HAP-1 (cell line): ENCODE measurements at regions not wholly inside any gene's neighbourhood (a gene's known extent, or its start where the extent isn't known, plus 50 kb on each side); places are given as distances from the start of the nearest gene placed in this dataset.
"Not testable (repeated sequence)": the region's sequence is repeated elsewhere in the genome, so short reads cannot be mapped to it uniquely, and the experiment has no call there.

Experiments
- DNase-seq, 2 experiments: peaks; one replicate each; pipeline ENCODE4 v3.0.0-alpha.2; 2016 to 2020; ENCODE audit warnings: low spot score in 2 of 2
- H3K27me3 ChIP-seq: fragments of 250-450 bp; sonication (Bioruptor Pico); 2 replicates; pipeline ENCODE4 v1.5.1; 2020; ENCODE audit warnings: low read depth, mild to moderate bottlenecking, moderate library complexity
- H3K36me3 ChIP-seq: fragments of 250-450 bp; sonication (Bioruptor Pico); replicated peaks from 2 replicates; pipeline ENCODE4 v1.5.1; 2020; ENCODE audit warnings: mild to moderate bottlenecking
- H3K4me1 ChIP-seq: fragments of 250-450 bp; sonication (Bioruptor Pico); 2 replicates; pipeline ENCODE4 v1.5.1; 2020; ENCODE audit warnings: mild to moderate bottlenecking
- H3K4me3 ChIP-seq: fragments of 250-450 bp; sonication (Bioruptor Pico); 2 replicates; pipeline ENCODE4 v1.5.1; 2020; ENCODE audit warnings: mild to moderate bottlenecking, moderate library complexity
- H3K9me3 ChIP-seq: fragments of 250-450 bp; sonication (Bioruptor Pico); 2 replicates; pipeline ENCODE4 v1.5.1; 2020; ENCODE audit warnings: mild to moderate bottlenecking, moderate library complexity
- in situ Hi-C: fragments of 300-500 bp; cut with MboI; formaldehyde crosslinking; loops from 3 replicates; pipeline ENCODE4 v1.14.3; 2020; ENCODE audit warnings: low sequenced_read_pairs, inconsistent platforms, mixed read lengths

DNA sequence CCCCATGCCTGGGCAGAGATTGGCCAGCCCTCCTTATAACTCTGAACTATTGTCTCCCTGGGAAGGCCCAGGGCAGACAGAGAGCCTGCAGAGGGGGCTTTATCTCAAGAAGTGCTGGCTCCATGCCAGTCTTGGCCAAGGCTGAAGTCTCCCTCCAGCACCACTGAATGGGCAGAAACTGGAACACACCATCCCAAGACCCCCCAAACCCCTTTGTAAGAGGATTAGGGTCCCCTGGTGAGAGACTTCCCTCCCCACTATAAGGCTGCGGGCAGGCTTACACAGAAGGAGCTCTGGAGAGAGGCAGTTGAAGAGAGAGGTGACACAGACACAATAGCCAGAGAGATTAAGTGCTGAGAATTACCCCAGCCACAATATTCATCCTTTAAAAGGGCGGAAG is 97.2 kb downstream of the NAV1 start:
- in situ Hi-C loops: no loop called here

DNA sequence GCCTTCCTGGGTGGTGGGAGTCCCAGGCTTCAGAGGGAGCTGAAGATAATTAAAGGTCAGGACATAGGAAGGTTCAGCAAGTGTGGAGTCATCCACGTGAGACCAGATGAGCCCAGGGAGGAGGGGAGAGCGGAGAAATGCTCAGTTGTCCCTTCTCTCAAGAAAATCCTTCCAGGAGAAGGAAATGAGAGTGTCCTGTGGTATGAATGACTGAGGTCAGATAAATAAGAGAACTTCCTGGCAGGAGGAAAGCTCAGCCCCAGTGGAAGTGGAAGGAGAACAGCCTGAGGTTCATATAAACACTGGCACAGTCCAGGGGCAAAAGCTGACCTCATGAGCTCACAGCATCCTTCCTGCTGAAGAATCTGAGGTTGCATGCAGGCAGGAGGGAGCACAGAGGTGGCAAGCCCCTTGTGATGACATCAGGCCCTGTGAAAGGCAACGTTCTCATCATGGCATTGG is 97.6 kb downstream of the NAV1 start:
- Histone ChIP-seq H3K4me3 (no peak overlapping the region), H3K27me3 (peaks cover 2% of the 10 kb centered on the region; the same call in 1 of the 2 replicates), H3K9me3 (no peaks in the 10 kb centered on the region), H3K4me1 (no peaks in the 10 kb centered on the region), H3K36me3 (no peaks in the 10 kb centered on the region)
- in situ Hi-C loops: no loop called here
- no peak for DNase-seq

More for the DNA sequence above, 97.2 kb downstream of the NAV1 start:
- no peaks in the 10 kb centered on the region for H3K4me1 ChIP-seq
- peak in 1 of 2 experiments; percentile 22 for DNase-seq
- no peak overlapping the region for H3K4me3 ChIP-seq
- no peaks in the 10 kb centered on the region for H3K36me3 ChIP-seq
- H3K9me3 ChIP-seq: no peaks in the 10 kb centered on the region
- H3K27me3 ChIP-seq: peaks cover 2% of the 10 kb centered on the region; the same call in 1 of the 2 replicates

DNA sequence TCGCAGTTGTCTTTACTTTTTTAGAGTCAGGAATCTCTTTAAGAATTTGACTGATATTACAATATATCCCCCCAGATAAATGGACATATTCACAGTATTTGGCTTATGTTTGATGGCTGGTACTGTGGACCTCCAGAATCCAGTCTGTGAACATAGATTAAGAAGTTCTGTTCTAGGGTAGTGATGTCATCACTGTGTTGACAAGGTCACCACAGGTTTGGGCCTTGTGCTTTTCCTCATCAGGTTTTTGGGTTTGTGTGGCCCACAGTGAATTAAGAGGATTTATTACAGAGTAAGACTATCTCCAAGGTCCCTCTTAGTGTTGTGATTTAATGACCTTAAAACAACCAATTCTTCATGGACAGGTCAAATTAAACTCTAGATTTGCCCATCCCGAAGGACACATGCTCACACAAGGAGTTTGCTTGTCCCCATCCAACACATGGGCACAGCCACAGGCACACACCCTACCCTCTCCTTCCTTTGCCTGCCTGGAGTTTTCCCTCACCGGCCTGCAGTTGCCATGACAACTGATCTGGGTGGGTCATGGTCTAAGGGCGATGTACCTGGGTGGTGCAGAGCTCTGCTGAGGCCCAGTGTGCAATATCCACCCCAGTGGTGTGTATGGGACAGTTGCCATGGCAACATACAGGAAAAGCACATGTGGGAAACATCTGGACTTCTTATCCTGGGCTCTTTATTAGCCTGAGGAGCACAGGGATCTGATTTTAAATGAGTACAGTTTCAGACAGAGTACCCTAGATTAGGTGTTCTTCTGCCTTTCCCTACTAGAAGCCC is 98.6 kb downstream of the NAV1 start:
- no peaks in the 10 kb centered on the region for H3K4me1 ChIP-seq
- in situ Hi-C loops: no loop called here
- DNase-seq: no peak

DNA sequence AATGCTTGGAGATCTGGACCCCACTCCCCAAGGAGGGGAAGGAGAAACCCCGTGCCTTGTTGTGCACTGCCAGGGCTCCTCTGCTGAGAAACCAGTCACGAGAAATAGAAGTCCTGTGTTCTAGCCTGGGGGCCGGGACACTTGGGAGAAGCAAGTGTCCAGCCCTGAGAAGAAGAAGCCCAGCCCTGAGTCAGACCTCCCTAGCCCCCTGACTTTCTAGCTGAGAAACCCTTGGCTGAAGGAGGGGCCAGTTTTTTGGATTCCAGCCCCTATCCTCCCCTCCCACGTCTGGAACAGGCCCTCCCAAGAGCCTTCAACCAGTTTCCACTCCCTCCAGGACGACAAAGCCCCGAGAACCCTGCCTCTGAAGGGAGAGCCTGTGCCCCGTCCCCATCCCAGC is 100.5 kb downstream of the NAV1 start:
- Histone ChIP-seq H3K4me3 (no peak overlapping the region), H3K4me1 (no peaks in the 10 kb centered on the region), H3K36me3 (no peaks in the 10 kb centered on the region), H3K9me3 (no peaks in the 10 kb centered on the region), H3K27me3 (no peaks in the 10 kb centered on the region)
- no peak for DNase-seq
- in situ Hi-C loops: no loop called here

More for the DNA sequence above, 98.6 kb downstream of the NAV1 start:
- Histone ChIP-seq H3K4me3 (no peak overlapping the region), H3K27me3 (peaks cover 2% of the 10 kb centered on the region; the same call in 1 of the 2 replicates), H3K36me3 (no peaks in the 10 kb centered on the region), H3K9me3 (no peaks in the 10 kb centered on the region)

DNA sequence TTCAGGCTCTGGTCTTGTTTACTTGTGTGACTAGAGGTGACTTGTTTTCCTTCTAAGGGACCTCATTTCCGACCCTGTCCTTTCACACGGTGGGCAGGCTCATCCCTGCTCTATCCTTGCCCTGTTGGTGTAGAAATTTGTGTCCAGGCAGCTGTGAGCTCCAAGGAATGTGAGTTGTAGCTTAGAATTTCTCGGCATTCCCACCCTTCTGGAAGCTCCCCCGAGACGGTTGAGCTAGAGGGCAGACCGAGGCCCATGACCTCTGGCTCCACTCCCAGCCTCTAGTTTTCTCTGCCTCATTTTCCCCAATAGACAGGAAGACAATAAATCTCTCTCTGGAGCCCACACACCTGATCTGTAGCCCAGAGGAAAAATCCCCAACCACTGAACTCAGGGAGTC is 100.9 kb downstream of the NAV1 start:
- DNase-seq: no peak
- H3K4me3 ChIP-seq: no peak overlapping the region
- in situ Hi-C loops: no loop called here
- no peaks in the 10 kb centered on the region for H3K27me3 ChIP-seq
- H3K36me3 ChIP-seq: no peaks in the 10 kb centered on the region
- H3K9me3 ChIP-seq: no peaks in the 10 kb centered on the region
- no peaks in the 10 kb centered on the region for H3K4me1 ChIP-seq

DNA sequence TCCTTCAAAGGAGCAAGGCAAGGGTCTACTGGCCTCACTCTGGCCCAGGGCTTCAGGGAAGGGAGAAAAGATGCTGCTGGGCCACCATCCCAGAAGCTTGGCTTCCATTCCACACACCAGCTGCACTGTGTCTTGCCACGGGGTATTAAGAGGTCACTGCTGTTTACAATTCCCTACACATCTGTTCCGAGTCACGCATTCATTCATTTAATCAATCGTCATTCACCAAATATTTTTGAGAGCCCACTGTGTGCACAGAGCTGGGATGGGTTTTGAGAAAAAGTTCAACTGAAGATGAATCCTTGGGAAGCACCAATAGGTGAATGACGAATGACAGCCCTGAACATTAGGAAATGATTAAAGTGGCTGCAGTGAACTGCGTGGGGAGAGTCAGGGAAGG is 101.7 kb downstream of the NAV1 start:
- in situ Hi-C loops: no loop called here
- H3K27me3 ChIP-seq: no peaks in the 10 kb centered on the region; the same call in 1 of the 2 replicates
- DNase-seq: no peak
- H3K4me1 ChIP-seq: no peaks in the 10 kb centered on the region
- H3K4me3 ChIP-seq: no peak overlapping the region
- H3K9me3 ChIP-seq: no peaks in the 10 kb centered on the region
- no peaks in the 10 kb centered on the region for H3K36me3 ChIP-seq

DNA sequence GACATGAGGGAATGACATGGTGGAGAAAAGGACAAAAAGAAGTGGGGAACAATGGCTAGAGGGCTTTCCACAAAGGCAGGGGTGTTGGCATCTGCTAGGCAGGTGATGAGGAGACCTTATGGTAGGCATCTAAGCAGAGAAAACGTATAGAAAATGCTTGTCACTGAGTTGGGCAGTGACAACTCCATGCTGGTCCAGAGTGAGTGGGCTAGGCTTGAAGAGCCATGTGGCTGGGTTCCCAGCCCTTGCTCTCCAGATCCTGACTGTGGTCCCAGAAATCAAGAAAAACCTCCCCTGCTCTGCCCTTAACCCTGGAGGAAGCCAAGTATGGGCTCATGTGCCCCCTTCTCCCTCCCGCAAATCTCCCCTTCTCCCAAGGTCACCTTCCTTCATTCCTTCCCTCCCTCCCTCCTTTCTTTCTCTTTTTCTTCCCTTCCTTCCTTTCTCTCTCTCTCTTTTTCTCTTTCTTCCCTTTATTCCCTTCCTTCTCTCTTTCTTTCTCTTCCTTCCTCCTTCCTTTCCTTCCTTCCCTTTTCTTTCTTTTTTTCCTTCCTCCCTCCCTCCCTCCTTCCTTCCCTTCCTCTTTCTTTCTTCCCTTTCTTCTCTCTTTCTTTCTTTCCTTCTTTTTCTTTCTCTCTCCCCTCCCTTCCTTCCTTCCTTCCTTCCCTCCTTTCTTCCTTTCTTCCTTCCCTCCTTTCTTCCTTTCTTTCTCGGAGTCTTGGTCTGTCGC is 102.8 kb downstream of the NAV1 start:
- H3K36me3 ChIP-seq: no peaks in the 10 kb centered on the region
- no peaks in the 10 kb centered on the region for H3K9me3 ChIP-seq
- no peak overlapping the region for H3K4me3 ChIP-seq
- in situ Hi-C loops: no loop called here
- no peak for DNase-seq
- no peaks in the 10 kb centered on the region; the same call in 1 of the 2 replicates for H3K27me3 ChIP-seq
- H3K4me1 ChIP-seq: no peaks in the 10 kb centered on the region

DNA sequence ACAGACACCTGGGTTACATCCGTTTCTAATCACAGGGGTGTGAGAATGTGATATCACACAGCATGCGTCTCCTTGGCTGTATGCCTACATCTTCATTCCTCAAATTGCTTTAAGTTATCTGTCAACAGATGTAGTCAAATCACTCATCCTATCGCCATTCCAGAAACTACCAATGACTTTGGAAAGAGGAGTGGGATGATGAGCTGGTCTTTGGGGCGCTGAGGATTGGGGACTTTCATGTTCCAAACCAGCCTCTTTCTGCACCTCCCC is 104.8 kb downstream of the NAV1 start:
- Histone ChIP-seq H3K4me1 (no peaks in the 10 kb centered on the region), H3K36me3 (no peaks in the 10 kb centered on the region), H3K9me3 (no peaks in the 10 kb centered on the region), H3K4me3 (no peak overlapping the region), H3K27me3 (no peaks in the 10 kb centered on the region; the same call in 1 of the 2 replicates)
- in situ Hi-C loops: no loop called here
- no peak for DNase-seq

DNA sequence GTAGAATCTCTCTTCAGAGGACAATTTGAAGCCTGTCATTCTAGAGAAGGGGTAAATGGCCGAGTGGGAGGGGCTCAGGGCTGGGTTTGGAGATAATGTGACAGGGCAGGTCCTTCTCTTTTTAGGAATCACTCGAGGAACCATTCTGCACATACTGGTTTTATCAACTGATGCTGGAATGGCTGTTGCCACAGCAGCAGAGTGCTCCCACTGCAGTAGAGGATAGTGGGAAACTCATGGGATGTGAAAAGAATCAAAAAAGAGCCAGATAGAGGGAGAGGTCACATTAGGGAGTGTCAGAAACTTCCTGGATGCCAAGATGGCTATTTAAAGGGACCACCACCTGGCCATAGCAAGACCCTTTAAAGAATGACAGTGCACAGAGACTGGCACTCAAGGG is 105.3 kb downstream of the NAV1 start:
- Histone ChIP-seq H3K4me1 (no peaks in the 10 kb centered on the region), H3K4me3 (no peak overlapping the region), H3K9me3 (no peaks in the 10 kb centered on the region), H3K27me3 (no peaks in the 10 kb centered on the region; the same call in 1 of the 2 replicates), H3K36me3 (no peaks in the 10 kb centered on the region)
- in situ Hi-C loops: no loop called here
- DNase-seq: no peak

DNA sequence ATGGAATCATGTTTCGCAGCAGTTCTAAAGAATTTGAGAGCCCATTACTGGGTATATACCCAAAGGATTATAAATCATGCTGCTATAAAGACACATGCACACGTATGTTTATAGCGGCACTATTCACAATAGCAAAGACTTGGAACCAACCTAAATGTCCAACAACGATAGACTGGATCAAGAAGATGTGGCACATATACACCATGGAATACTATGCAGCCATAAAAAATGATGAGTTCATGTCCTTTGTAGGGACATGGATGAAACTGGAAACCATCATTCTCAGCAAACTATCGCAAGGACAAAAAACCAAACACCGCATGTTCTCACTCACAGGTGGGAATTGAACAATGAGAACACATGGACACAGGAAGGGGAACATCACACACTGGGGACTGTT is 106.1 kb downstream of the NAV1 start:
- H3K27me3 ChIP-seq, H3K9me3 ChIP-seq, DNase-seq, in situ Hi-C loops, H3K4me3 ChIP-seq, H3K36me3 ChIP-seq, H3K4me1 ChIP-seq: not testable (repeated sequence)

DNA sequence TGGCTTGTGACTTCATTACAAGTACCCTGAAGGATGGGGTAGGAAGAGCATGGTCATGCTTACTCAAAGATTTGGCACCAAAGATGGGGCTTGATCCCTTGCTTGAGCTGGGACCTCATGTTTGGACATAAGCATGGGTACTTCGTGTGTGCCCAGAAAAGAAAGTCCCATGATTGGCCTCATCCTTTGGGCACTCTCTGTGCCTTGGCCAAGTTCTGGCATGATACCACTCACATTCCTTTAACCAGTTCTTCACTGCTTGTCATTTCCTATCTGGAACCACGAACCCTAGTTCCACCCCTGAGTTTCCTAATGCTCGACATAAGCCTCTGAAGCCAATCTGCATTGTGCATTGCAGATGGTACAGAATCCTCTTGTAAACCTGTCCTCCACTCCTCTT is 107.0 kb downstream of the NAV1 start:
- Histone ChIP-seq H3K9me3 (no peaks in the 10 kb centered on the region), H3K4me1 (no peaks in the 10 kb centered on the region), H3K27me3 (no peaks in the 10 kb centered on the region; the same call in 1 of the 2 replicates), H3K4me3 (no peak overlapping the region), H3K36me3 (no peaks in the 10 kb centered on the region)
- in situ Hi-C loops: no loop called here
- no peak for DNase-seq

DNA sequence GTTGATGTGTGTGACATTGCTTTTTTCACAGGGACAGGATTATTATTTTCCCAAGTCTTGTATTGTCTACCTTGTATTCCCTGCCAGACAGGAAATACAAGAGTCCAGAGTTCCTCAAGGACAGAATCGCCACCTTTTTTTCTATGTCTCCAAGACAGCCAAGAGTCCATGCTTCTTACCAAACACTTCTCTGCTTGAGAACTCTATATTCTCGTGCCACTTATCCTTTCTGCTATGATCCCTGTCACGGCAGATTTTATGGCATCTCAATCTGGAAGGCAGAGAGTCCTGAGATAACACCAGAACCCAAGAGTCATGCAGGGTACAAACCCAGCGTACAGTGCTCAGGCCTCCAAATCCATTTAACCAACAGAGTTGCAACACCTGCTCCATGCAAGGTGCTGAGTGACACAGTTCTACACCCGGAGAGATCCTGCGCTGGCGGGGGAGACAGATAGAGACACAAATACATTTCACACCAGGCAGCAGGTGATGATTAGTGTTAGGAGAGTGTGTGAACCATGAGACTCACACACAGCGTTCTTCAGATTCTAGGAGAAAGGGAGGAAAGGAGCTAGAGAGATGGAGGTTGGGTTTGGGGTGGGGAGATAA is 107.6 kb downstream of the NAV1 start:
- Histone ChIP-seq H3K9me3 (no peaks in the 10 kb centered on the region), H3K4me3 (no peak overlapping the region), H3K27me3 (no peaks in the 10 kb centered on the region; the same call in 1 of the 2 replicates), H3K36me3 (no peaks in the 10 kb centered on the region), H3K4me1 (no peaks in the 10 kb centered on the region)
- DNase-seq: no peak
- in situ Hi-C loops: no loop called here

DNA sequence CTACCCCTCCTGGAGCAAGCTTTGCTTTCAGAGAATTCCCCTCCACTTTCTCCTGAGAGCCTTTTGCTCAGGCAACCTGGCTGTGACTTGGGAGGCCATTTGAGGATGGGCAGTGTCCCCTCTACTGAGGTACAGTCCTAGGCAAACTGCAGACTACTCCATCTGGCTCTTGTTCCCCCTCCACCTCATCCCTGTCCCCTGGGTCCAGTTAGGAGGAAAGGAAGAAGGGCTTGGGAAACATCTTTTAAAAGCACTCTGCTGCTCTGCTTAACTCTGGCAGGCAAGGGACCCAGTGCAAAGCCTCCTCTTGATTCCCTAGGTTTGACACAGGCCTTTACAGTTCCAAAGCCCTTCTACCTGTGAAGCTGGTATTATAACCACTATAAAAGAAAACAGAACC is 108.2 kb downstream of the NAV1 start:
- H3K4me1 ChIP-seq: no peaks in the 10 kb centered on the region
- H3K27me3 ChIP-seq: no peaks in the 10 kb centered on the region; the same call in 1 of the 2 replicates
- in situ Hi-C loops: no loop called here
- no peaks in the 10 kb centered on the region for H3K9me3 ChIP-seq
- H3K4me3 ChIP-seq: no peak overlapping the region
- no peak for DNase-seq
- H3K36me3 ChIP-seq: no peaks in the 10 kb centered on the region

DNA sequence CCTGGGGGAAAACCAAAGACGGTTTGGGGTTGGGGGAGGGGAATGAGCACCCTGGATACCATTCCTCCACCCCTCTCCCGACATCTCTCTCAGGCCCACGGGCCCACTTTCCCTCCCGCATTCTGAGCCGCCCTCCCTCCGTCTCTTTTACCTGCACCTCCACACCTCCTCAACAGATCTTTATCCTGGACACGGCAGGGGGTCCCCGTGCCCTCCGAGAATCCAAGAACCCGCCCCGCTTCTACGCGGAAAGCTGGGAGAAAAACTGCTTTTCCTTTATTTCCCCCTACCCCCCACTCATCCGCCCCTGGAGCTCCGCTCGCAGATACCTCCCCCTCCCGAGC is 108.8 kb downstream of the NAV1 start:
- DNase-seq: no peak
- Histone ChIP-seq H3K9me3 (no peaks in the 10 kb centered on the region), H3K4me1 (no peaks in the 10 kb centered on the region), H3K36me3 (no peaks in the 10 kb centered on the region), H3K27me3 (no peaks in the 10 kb centered on the region; the same call in 1 of the 2 replicates), H3K4me3 (peak overlapping the region; percentile 40)
- in situ Hi-C loops: no loop called here
